Myocyte (in vitro differentiated cells): ENCODE measurements at regions not wholly inside any gene's neighbourhood (a gene's known extent, or its start where the extent isn't known, plus 50 kb on each side); places are given as distances from the start of the nearest gene placed in this dataset.
A peak's percentile ranks its signal among the peaks of the same experiment; 100 is the strongest.

Experiments
- DNase-seq: peaks from one replicate; pipeline ENCODE4 v3.0.0-alpha.2; 2012; ENCODE audit warnings: low read depth

DNA sequence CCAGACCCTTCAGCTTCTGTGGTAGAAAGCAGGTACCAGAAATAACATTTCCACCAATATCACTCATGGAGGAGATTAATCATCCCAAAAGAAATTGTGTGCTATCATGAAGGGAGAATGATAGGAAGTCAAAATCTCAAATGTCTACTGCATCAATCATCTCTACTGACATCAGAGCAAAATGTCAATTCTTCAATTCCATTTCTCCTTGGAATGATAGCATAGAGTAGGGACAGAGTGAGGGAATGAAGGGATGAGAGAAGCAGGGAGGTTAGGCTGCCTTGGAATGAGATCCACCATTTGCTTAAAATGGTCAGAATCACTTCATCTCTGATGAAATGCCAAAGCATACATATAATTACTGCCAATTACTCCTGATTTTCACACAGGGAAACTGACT lies 371.8 kb upstream of the ACVR2A start:
- no peak for DNase-seq

DNA sequence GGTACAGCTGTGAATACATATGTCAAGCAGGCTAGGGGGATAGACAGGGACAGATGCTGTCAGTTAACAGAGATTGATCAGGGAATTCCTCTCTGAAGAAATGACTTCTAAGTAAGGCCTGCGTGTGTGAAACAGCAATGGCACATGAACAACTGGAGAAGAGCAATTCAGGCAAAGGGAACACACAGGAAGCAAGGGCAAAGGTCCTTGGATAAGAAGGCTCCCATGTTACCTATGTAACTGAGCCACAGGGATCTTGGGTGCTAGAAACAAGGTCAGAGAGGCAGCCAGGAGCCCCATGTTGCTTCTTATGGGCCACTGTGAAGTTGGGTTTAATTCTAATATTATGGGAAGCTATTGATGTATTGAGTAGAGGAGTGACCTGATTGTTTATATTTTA lies 373.7 kb upstream of the ACVR2A start:
- no peak for DNase-seq

DNA sequence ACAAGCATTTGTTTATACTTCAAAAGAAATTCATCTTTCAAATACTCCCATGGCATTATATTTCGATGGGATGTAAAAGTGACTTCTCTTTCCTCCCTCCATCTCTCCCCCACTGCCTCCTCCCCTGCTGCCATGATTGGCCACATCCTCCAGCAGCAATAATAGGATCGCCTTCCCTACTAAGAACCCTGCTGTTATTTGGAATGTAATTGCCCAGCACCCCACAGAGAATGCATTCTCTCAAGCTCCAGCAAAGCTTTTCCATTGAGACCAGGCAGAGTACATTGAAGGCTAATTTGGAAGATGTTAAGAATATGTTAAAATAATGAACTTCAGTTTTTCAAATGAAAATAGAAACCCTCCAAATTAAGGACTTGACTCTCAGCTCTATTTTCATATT lies 375.4 kb upstream of the ACVR2A start:
- no peak for DNase-seq

DNA sequence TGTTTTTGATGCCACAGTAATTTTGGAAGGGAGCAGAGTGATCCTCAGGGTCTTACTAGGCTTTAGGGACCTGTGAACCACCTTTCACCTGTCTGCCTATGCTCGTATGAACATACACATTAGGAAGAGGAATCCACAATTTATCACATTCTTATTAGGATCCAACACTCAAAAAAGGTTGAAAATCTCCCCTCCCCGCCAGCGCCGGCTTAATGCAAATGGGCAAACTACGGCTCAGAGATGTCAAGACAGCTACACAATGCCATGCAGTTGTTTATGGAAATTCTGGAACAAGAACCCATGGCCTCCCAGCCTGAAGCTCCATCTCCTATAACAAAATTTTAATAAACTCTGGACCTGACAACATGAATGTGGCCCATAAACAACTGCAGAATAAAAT lies 375.9 kb upstream of the ACVR2A start:
- DNase-seq: no peak

- no peak for DNase-seq
Measured at GRCh38 chr2:147468349-147468748, 376.5 kb upstream of the ACVR2A start.

DNA sequence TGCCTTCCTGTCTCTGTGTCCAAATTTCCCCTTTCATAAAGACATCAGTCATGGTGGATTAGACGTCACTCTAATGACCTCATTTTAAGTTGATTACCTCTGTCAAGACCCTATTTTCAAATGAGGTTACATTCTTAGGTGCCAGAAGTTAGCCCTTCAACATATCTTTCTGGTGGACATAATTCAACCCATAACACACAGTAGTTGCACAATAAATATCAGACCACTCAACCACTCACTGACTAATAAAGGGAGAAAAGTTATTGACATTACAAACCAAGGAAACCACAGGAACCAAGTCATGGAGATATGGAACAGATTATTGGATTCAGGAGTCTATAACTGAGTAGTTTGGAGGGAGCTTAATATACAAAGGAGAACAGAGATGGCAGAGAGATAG lies 377.4 kb upstream of the ACVR2A start:
- no peak for DNase-seq

DNA sequence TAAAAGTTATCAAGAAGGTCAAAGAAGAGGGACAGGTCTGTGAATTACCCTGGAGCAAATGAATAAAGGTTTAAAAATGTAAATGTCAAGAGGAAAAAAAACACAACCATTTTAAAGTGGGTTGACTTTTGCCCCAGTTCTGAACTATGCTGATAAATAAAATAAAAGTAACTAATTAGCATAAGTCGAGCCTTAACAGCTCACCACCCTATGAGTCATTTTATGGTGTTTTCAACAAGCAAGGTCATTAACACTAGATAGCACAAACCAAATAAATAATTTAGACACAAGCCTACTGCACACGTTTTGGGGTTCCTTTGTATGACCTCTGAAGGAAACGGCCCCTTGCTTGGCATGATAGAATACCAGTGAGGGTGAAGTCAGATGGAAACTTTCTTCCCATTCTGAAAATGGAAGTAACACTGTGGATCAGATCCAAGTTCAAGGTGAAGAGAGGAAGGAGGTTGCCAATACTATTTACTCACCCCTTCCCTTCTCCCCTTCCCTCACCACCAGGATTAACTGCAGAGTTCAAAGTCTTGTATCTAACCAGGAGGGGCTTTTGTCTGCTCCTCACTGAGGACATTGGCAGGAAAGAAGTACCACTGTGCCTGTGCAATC lies 380.0 kb upstream of the ACVR2A start:
- no peak for DNase-seq

DNA sequence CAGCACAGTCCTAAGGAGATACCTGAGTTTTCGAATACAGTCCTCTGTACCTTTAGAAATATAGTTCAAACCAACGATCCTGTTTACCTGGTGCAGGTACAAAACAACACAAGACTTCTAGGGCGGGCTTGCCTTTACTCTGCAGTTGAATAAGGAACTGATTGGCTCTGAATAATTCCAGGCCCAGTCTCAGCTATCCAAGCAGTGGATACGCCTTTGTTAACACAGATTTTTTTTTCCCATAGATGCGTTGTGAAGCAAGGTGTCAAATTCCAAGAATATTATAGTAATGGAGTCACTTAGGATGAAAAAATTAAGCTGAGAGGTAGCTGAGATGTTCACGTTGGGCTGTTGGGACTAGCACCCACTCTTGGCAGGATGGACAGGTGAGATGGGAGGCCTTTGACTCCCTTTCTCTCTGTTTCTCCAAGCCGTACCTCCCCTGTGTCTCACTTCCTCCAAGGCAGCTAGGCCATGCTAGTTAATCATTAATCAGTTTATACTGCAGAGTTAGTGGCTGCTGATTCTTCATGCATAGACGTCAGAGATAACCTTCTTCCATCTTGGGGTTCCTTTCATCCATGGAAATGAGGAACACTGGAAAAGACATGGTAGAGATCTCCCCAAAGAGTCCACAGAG lies 380.8 kb upstream of the ACVR2A start:
- no peak for DNase-seq

DNA sequence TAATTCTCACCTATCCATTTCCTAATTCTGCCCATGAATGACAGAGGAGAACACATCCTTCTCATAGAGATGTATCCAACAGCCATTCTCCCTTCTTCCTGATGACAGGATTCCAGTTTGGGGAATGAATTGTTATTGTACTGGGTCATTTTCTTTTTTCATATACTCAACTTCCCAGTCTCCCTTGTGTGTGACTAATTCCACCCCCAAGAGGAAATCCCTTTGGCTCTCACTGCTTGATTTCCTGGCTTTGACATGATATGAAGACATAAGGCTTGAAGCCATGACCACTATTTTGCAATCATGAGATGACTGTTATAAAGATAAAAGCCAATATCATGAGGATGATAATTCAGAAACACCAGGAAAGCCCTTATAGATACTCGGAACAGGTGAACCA lies 384.7 kb upstream of the ACVR2A start:
- DNase-seq: peak; percentile 15

GRCh38 chr2:147456779-147457178 lies 388.1 kb upstream of the ACVR2A start:
- DNase-seq: no peak

GRCh38 chr2:147451902-147452515 lies 392.8 kb upstream of the ACVR2A start:
- DNase-seq: no peak

DNA sequence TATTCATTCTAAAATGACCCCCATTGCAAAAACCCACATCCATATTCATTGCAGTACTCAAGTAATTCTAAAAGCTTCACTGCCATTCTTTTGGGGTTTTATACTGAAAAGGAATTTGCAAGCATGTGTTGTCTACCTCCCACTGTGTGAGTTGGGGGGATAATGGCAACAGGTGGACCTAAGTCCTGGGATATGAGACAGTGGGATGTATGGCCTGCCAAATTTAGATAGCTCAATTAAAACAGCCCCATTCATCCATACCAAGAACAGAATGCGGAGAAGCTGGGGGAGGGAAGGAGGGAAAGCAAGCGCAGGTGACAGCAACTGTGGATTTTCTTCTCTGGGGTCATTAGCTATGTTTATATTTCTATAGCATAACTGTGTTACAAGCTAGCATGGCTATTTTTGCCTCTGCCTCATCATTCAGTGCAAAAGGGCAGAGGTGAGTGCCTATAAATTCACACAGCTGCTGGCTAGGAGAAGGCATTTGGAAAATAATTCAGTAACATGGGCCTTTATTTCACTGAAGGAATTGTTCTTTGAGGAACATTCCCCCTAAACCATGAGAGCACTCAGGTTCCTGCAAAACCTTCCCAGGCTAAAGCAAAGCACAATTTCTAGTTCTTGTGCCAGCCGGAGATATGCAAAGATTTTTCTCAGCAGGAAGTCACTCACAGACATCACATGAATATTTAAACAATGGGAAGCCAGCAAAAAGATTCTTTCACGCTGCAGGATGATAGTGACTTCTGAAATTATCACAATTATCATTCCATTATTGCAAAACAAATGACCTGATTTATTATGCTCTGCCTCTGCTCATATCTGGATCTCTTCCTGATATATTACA lies 393.9 kb upstream of the ACVR2A start:
- no peak for DNase-seq

DNA sequence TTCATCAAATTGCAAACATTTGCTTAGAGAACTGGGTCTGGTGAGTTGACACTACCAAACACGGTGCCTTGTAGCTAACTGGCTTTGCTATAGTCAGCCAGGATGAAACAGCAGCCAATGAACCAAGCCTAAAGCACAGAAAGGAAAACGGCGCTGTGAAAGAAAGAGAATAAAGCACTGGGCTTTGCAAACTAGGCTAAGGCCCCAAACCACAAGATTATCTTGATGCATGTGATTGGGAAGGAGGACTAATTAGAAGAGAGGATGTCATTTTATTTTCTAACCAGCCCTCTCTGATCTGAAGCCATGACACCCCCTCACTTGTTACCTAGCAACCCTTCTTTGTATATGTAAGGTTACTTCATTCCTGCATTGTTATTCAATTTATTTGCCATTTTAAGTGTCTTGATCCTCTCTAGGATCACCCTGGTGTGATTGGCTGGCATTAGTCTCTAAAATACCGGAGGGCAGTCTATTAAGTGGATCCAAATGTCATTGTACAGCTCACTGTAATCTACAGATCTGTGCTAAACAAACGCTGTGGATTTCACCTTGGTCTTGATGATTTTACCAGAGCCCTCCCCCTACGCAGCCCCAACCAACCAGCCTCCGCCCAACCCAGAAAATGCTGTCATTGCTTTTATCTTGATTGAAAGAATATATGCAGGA lies 395.4 kb upstream of the ACVR2A start:
- no peak for DNase-seq

GRCh38 chr2:147442816-147443215 lies 402.0 kb upstream of the ACVR2A start:
- peak; percentile 9 for DNase-seq

DNA sequence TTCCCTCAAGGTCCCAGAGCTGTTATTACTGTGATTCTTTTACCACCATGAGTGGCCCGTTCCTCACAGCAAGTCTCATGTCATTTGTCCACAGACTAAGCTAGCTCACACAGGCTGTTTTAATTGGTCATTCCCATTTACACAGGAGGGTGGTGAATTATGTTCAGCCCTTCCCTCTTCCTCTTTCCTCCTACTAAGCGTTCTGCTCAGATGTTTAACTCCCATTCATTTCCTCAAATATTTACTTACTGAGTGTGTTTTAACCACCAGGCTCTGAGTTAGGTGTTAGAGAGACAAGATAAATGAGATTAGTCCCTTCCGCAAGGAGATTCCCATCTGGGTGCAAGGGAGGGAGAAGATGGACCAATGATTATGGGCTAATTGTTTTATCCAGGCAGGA lies 403.6 kb upstream of the ACVR2A start:
- no peak for DNase-seq

DNA sequence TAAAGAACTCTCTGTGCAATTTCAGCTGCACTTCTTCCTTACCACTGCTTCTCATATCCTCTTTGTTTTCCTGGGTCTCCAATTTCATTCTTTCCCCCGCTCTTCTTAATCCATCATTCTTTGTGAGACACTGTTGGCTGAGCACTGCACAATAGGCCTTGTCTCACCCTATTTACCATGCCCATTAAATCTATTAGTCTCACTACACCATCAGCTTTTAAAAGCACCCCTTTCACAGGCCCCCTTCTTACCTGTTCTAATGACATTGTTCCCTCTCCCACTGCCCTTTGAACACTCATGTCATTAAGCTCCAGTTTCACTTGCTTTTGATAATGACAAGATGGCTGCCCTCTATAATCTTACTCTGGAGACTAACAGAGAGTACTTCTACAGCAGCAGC lies 404.1 kb upstream of the ACVR2A start:
- DNase-seq: peak; percentile 10

DNA sequence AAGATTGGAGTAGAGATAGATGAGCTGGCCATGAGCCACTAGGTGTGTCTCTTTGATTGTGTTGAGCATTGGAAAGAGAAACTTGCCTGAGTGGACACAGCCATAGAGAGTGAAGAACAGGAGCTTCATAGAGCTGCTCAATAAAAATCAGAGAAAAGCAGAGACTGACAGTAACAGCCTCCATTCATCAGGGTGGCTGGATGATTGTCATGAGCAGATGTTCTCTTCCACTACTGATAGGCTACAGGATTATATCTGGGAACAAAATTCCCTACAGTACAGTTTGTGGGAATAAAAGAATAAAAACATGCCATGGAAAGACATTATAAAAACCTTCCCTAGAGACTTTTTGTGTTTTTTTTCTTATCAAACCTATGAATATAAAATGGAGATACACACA lies 404.8 kb upstream of the ACVR2A start:
- DNase-seq: peak; percentile 78

- no peak for DNase-seq
Measured at GRCh38 chr2:147438882-147439281, 405.9 kb upstream of the ACVR2A start.

DNA sequence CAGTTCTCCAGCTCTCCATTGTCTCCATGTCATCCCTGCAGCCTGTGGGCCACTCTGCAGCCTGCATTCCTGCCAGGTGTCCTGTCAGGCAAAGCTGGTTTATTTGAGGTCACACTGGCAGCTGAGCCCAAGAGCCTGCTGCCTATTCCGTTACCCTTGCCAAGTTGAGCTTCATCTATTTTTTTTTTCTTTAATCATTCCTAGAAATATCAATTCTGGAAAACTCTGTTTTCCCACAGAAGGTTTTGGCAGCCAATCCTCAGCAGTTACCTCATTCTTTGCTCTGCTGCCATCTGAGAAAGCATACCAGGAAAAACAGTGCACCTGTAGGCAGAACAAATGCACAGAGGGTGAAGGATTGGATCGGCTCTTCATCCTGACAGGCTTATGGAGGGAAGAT lies 411.0 kb upstream of the ACVR2A start:
- DNase-seq: peak; percentile 18

- DNase-seq: no peak
Measured at GRCh38 chr2:147430408-147430807, 414.4 kb upstream of the ACVR2A start.

DNA sequence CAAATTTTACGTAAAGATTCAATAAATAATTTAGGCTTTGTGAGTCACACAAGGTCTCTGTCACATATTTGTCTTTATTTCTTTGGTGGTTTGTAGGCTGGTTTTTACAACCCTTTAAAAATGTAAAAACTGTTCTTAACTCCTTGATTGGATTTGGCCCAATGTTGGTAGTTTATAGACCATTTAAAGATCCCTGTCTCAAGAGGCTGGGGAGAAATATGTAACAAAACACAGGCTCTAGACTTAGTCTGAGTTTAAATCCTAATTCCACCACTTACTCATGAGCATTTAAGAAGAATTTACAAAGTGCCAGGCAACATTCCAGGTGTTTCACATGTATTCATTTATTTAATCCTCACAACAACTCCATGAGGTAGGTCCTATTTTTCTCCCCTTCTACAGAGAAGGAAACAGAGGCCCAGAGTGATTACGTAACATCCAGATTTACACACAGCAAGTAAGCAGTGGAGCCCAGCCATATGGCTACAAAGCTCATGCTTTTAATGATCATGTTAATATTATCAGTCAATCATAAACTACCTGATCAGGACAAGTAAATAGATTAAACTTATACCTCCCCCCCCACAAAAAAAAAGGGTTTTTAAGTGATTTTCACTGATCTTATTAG lies 416.6 kb upstream of the ACVR2A start:
- DNase-seq: no peak
